ENCODE measurements at regions not wholly inside any gene's neighbourhood (a gene's known extent, or its start where the extent isn't known, plus 50 kb on each side); places are given as distances from the start of the nearest gene placed in this dataset.
A peak's percentile ranks its signal among the peaks of the same experiment; 100 is the strongest.
"Not testable (repeated sequence)": the region's sequence is repeated elsewhere in the genome, so short reads cannot be mapped to it uniquely, and the experiment has no call there.

DNA sequence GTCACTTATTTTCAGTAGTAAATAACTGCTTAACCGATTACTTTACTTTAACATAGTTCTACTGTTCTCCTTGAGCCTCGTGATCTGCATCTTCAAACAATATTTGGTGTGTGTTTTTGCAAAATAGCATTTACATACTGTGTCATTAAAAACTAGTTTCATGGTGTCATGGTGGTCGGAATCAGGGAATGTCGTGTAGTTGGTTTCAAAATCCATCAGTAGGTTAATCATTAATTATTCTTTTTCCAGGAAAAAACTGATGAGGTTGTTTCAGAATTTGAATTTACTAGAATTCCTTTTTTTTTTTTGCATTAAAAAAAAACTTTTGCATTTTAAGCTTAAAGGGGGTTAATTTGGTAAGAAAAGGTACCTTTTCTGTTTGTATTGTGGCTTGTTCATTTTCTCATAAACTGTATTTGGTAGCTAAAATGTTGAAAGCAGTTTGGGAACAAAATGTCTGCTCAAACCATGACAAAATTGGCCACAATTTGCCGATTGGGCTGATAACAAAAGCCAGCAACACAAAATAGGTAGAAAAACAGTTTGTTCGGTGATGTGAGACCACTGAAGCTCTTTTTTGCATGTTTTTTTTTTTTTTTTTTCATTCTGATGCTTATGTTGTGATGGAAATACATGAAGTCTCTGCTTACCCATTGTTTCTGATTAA lies 234.9 kb upstream of the PLGLB2 start:
- DNase-seq (ENCODE audit: low read depth in 2 of 2) = not testable (repeated sequence)

DNA sequence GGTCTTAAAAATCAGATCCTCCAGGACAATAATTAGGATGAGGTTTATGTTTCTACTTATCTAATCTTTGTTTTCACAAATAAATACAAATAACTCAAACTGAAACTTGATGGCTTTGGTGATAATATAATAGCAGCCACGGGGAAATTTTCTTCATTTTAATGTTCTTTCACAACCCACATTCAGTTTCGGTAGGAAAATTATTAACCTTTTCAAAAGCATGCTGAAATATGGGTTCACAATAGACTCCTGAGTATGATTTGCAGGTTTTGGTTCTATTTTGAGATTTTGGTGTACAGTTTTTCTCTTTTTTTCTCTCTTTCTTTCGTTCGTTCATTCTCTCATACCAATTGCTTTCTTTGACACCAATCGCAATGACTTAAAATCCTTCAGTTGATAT lies 233.9 kb upstream of the PLGLB2 start:
- not testable (repeated sequence) for DNase-seq (ENCODE audit: low read depth in 2 of 2)

DNA sequence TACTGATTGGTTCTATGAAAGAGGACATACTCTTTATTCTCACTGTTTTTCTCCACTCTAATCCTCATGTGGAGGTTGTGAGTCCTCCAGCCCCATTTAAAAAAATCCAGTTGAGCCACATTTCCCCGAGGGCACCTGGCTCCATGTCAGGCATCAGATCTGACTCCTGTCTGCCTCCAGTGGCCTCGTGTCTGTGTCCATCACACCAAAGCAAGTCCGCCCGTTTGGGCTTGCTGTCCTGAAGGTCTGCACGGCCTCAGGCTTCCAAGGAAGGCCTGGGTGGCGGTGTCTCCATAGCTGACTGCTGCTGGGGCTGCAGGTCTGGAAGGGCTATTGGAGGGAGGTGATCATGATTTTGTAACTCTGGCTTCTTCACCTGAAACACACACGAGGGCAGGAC lies 233.4 kb upstream of the PLGLB2 start:
- DNase-seq (ENCODE audit: low read depth in 2 of 2) = not testable (repeated sequence)

DNA sequence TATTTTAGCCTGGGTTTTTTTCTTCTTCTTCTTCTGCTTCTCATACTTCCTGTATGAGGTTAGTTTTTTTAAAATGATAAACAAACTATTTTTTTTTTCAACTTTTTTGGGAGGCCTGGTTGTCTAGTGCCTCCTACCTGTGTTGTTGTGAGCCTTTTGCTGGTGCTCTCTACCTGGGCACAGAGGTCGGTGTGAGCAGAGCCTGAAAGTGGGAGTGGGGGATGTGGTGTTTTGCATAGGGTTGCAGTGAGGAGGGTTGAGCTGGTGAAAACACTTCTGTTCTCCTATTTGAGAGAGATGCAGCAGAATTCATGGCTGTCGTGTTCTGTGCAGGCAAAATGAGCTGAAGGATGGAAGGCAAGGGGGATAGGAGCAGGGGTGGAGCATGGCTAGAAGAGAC lies 232.7 kb upstream of the PLGLB2 start:
- DNase-seq (ENCODE audit: low read depth in 2 of 2) = not testable (repeated sequence)

DNA sequence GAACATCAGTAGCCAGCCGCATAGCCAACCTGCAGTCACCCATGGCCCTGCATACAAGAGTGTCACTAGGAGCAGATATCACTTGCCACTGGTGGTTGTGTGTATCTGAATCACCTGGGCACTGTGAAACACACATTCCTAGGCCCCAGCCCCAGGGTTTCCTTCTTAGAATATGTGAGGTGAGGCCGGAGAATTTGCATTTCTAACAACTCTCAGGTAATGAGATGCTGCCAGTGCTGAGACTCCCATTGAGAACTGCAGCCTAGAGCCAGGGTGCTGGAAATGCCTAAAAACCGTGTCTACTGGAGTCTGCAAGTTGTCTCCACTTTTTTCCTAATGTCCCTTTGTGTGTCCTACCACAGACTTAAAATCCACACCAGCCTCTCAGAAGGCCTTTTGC lies 232.0 kb upstream of the PLGLB2 start:
- not testable (repeated sequence) for DNase-seq (ENCODE audit: low read depth in 2 of 2)

DNA sequence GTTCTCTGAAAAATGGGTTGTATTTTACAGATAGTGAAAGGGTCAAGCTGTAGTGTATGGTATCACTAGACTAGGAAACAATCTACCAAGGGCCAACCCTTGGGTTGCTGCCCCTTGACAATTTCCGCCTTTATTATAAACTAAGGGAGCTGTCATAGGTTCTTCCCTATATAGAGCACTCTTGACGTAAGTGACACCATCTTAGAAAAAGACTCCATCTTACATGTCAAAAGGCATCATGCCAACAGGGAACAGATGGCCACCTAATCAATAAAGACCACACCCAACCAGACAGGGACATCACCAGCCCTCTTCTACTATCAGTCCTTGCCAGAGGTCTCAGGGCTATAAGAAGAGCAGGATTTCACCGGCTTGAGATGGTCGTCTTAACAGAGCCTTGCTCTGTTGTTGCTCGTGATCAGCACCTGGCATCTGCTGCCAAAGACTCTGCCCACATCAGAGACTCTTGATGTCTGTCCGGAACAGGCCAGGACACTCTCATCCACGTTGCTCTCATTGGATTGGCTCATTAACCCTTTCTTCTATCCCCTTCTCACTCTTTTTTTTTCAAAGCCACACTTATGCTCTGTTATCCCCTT lies 231.4 kb upstream of the PLGLB2 start:
- not testable (repeated sequence) for DNase-seq (ENCODE audit: low read depth in 2 of 2)

DNA sequence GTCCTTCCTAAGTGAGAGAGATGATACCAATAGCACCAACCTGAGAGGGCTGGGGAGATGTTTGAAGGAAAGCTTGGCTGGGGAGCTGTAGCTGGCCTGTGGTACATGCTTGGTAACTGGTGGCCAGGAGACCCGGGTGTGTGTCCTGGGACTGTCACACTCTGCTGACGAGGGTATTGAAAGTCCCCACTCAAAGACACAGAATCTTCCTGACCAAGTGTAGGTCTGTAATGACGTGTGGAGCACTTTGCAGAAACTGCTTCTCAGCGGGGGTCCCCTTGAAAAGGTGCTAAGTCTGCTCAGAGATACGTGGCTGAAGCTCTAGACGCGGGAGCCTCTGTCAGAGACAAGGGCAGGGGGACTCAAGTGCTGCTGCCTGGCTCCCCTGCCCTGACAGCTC lies 230.4 kb upstream of the PLGLB2 start:
- not testable (repeated sequence) for DNase-seq (ENCODE audit: low read depth in 2 of 2)

DNA sequence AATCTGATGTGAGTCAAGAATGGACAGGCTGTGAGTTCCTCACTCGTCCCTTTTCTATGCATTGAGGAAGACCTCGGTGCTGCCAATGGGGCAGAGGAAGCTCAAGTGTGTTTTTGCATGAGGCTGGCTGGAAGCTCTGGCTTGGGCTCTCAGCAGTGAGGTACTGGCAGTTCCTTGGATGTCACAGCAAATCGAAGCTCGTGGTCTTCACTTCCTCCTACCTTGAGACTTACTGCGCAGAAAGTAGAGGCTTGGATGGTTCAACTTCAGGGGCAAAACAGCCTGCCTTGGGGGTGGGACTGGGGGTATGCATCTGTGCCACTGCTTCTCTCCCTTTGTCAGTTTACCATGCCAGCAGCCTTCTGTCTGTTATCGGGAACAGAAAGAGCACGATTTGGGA lies 229.8 kb upstream of the PLGLB2 start:
- not testable (repeated sequence) for DNase-seq (ENCODE audit: low read depth in 2 of 2)

DNA sequence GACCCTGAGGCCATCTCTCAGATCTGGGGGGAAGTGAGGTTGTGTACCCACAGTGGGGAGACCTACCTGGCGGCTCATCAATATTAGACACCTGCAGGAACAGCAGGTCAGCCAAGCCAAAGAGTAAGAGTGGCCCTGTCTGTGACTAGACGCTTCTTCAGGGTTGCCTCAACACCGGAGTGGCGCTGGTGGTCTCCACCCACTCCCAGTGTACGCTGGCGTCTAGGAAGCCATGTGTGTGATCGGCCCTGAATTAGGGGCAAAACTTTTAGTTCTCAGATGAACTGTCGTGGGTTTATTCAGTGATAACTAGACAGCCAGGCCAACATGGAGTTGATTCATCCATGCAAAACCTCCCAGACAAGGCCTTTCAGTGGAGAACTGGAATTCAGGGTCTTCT lies 229.3 kb upstream of the PLGLB2 start:
- DNase-seq (ENCODE audit: low read depth in 2 of 2) = not testable (repeated sequence)

DNA sequence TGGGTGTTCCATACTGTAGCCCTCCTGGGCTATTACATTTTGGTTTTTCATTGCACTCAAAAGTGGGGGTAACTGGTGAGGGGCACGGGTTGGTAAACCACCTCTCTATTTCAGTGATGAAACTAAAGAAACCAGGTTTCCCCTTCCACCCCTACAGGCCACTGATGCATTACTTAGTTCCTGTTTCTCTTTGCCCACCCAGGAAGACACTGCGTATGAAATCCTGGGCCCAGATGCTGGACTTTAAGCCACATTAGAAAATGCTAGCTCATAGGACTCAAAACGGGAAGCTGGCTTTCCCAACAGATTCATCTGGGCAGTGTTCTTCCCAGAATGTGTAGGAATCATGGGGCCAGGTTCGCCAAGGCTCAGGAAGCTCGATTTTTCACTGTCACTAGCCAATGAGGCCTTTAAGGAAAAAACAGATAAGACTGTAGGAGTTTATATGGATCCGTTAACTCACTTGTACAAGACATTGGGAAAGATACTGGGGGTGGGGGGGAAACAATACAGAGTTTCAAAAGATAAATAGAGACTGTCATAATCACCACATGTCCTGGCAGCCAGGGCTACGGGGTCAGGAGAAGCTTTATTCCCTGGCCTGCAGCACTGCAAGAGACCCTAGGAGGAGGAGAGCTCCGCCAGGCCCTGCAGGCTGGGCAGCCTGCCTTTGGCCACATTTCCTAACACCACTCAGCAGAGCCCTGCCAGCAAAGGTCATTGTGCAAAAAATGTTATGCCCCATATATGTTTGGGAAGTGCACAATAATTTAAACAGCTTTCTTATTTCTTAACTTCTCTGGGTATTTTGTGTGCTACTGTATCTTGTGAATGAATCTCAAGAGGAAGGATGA lies 228.5 kb upstream of the PLGLB2 start:
- DNase-seq (ENCODE audit: low read depth in 2 of 2) = not testable (repeated sequence)

DNA sequence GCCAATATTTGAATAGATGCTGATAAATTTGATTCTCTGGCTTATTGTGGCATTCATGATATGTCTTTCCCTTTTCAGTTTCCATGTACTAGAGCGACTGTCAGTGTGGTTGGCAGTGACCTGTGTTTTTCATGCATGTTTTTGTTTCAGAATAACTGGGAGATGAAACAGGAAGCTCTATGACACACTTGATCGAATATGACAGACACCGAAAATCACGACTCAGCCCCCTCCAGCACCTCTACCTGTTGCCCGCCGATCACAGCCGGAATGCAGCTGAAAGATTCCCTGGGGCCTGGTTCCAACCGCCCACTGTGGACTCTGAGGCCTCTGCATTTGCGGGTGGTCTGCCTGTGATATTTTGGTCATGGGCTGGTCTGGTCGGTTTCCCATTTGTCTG lies 226.8 kb upstream of the PLGLB2 start:
- DNase-seq (ENCODE audit: low read depth in 2 of 2) = peak; percentile 36 to 56

DNA sequence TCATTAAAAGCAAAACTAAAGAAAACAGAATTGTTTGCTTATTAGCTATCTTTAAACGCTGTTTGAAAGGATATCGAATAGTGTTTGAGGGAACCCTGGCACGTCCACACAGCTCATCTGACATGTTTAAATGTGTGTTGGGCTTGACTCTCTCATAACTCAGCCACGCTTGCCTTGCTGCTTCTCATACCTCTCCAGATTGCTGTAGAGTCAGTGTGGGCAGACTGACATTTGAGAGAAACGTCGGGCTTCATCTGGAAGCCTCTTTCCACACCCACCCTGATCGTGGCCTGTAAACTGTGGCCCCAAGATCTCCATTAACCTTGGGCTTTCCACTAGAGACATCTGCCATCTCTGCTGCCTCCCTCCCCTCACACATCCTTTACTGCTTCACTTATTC lies 226.4 kb upstream of the PLGLB2 start:
- DNase-seq (ENCODE audit: low read depth in 2 of 2) = not testable (repeated sequence)

DNA sequence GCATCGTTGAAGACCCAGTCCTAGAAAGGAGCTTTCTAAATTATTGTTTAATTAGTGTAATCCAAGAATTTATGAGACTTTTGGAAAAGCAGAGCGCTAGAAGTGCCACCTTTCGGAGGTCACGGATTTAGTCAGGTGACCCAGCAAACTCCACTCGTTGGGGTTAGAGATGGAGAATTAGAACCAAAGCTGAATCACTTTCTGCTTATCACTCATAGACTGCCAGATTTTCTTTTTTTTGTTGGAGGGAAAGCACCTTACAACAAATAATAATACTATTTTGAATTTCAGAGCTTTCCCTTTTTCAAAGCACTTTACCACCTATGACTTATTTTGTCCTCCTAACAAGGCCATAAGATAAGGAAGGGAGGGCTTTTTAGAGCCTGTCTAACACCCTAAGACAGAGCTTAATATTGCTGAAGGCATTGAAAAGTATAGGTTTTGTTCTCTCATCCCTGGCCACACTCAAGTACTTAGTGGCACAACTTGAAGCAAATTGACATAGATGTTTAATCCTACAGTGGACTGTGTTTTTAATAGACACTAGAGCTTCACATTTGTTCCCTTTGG lies 223.2 kb upstream of the PLGLB2 start:
- not testable (repeated sequence) for DNase-seq (ENCODE audit: low read depth in 2 of 2)

DNA sequence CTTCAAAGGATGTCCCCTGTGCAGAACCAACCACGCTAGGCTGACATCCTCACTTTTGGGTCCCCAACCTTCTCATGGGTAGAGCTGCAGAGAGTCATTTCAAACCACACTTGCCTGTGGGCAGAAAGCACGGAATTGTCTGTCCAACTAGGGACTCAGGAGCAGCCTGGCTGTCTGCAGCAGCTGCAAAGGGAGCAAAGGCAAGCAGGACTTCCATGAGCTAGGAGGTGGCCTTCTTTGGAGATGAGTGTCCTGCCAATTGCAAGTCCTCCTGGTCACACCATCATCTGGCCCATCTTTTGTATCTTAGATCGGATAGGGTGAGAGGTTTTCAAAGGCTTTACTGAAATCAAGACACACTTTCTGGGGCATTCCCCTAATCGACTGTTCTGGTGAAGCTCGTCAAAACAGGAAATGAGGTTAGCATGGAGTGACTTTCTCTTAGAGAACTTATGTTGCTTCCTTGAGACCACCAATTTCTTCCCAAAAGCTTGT lies 222.3 kb upstream of the PLGLB2 start:
- DNase-seq (ENCODE audit: low read depth in 2 of 2) = peak in 1 of 2 donors; percentile 36

DNA sequence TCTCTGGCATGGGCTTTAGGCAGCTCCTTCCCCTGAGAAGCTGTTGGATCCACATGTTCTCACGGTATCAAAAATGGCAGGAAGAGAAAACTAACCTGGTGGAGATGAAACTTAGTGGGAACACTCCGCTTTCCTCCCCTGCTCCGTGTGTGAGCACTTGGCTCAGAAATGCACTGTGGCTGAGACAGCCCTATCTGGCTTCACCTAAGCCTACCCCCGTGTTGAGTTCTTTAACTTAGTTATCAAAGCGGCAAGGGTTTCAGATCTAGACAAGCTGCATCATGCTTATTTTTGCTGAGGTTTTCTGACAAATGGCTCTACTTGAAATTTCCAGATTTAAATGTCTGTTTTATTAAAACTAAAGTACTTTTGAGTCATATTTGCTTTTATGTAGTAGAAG lies 221.6 kb upstream of the PLGLB2 start:
- not testable (repeated sequence) for DNase-seq (ENCODE audit: low read depth in 2 of 2)

DNA sequence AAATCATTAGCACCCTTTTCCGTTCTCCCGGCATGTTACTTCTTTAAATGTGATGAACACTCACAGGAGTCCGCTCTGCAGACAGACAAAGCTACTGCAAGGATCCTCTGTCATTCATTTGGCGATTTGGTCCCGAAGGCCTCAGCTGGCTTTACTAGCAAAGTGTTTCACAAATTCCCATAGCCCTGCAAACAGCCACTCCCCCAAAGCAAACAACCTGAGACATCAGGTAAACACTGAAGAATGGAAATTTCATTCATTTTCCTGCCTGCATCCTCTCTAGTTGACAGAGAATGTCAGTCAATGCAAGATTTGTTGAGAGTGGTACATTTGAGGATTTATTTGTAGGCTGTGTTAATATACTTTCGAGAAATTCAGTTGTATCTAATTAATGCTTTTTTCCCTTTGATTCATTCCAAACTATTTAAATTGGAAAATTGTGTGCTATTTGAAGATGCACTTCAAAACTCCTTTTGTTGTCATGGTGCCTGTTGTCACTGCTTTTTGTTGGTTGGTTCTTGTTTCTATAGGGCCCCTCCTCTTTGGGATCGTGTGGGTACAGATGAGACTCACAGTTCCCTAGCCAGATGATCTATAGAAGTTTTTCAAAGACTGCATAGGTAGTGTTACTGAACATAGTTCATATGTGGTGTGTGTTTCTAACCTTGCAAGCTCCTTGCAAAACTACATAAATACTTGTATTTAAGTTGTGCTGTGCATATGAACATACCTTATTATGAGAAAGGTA lies 215.7 kb upstream of the PLGLB2 start:
- not testable (repeated sequence) for DNase-seq (ENCODE audit: low read depth in 2 of 2)

DNA sequence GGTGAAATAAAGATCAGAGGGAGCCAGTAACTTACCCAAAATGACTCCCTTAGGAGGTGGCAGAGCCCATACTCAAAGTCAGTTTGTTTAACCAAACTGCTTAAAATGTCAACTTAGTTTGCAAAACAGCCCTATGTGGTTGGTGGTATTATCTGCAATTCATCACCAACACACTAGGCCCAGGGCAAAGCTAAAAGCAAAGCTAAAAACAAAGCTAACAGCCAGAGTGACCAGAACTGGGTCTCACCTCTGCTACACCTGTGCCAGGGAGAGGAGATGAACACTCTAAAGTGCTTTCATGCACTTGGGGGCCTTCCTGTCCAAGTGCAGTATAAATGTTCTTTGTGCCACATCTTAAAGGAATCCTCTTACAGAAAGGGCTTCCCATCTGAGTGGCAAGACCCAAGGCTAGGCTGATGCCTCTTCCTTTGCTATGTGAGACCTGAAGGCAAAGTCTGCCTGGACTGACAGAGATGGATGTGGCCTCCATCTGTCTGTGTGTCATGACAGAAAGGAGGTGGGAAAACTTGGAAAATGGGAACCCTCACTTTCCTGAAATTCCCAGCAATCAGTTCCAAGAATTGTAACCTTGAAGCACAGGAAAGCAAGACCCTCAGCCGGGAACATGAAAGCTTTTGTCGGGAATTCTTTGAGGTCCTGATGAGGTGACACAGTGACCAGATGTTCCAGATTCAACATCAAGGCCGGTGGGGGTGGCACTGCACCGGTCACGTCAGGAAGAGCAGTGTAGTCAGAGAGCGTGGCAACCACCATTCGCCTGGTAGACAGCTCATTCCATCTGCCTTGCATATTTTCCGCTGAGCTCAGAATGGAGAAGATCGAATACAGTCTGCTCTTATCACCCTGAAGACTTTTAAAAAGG lies 214.3 kb upstream of the PLGLB2 start:
- not testable (repeated sequence) for DNase-seq (ENCODE audit: low read depth in 2 of 2)

DNA sequence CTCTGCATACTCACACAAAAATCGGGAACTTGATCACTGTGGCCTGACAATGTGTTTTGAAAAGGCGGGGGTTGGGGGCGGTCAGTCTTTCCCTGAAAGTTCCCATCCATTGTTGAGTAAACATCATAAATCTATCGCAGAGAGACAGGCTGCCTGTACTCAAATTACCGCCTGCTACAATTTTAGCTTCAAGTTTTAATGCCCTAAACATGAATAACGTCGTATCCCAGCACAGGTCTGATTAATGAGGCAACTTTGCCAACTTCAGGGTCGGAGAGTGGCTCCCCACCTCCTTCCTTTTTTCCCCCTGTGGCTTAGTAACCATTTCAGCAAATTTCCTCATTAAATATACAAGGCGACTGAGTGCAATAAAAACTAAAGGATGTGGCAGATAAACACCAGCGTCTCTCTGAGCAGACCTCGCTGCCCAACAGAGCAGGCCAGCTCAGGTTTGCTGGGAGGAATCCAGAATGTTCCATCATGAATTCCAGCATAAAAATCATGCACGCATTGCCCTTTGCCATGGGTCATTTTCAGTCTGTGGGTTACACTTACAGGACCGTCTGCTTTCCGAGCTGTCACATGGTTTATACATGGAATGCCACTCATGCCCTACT lies 213.5 kb upstream of the PLGLB2 start:
- not testable (repeated sequence) for DNase-seq (ENCODE audit: low read depth in 2 of 2)

DNA sequence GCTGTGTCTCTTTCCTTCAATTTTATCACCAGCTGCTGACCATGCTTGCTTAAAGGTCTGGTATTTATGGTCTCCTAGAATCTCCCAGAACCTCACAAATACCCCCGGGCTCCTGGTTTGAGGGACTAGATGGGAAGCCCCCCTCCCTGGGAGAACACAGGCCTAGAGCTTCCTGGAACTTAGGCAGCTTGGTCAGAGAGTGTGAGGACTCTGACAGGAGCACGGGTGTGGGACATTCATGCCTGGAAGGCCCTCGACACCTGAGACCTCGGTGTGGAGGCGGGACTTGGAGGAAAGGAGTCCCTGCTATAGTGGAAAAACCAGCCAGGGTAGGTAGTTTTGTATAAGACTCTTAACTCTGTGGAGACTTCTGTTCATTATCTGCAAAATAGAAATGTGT lies 211.5 kb upstream of the PLGLB2 start:
- DNase-seq (ENCODE audit: low read depth in 2 of 2) = not testable (repeated sequence)

DNA sequence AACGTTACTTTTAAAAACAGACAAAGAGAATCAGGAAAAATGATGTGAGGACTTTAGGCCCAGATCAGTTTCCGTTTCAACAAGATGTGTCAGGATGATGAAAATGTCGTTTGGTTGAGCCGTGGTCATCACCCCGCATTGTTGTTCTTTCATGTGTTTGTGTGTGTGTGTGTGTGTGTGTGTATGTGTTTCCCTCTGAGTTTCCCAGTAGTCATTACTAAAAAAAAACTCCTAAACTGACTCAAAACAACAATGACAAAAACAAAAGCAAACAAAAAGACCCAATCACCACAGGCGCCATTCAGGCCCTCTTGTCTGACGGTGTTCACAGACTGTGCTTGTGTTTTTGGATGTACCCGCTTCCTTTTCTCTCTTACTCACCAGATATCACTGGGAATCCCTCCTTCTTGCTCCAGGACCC lies 210.6 kb upstream of the PLGLB2 start:
- DNase-seq (ENCODE audit: low read depth in 2 of 2) = not testable (repeated sequence)
